ENCODE measurements at regions not wholly inside any gene's neighbourhood (a gene's known extent, or its start where the extent isn't known, plus 50 kb on each side); places are given as distances from the start of the nearest gene placed in this dataset.

DNA sequence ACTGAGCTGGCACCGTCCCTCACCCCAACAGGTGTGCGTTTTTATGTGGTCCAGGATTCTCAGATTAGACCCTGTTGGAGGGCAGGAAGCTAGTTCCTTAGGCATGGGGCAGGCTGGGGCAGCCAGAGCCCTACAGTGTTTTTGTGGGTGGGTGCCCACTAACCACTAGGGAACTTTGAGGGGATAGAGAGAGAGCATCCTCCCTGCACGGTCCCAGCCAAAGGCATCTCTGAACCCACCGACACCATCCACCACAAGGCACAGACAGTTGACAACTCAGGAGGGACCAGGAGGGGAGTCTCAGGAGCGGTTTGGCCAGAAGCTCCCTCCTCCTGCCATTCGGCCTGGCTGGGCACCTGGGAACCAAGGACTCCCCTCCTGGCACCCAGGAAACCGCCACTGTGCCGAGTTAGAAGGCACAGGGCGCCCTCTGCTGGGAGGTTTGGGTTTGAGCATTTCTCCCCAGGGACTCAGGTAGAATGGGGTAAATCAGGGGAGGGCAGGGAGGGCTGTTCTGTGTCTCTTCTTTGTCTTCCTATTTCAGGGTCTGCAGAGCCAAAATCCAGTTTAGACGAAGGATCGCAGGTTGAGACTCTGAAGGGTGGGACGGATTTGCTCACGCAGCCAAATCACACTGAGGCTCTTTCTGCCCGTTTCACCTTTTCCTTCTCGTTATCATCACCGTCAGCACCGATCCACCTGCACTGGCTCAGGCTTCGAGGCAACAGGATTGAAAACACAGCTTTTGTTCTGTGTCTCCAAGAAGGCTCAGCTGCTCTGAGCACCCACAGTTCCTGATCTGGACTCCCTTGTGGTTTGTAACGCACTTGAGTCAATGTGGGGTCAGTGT lies 84.8 kb upstream of the COL13A1 start:
- DNase-seq = peak; percentile 76

GRCh38 chr10:69718951-69719350 lies 82.8 kb upstream of the COL13A1 start:
- DNase-seq = no peak

DNA sequence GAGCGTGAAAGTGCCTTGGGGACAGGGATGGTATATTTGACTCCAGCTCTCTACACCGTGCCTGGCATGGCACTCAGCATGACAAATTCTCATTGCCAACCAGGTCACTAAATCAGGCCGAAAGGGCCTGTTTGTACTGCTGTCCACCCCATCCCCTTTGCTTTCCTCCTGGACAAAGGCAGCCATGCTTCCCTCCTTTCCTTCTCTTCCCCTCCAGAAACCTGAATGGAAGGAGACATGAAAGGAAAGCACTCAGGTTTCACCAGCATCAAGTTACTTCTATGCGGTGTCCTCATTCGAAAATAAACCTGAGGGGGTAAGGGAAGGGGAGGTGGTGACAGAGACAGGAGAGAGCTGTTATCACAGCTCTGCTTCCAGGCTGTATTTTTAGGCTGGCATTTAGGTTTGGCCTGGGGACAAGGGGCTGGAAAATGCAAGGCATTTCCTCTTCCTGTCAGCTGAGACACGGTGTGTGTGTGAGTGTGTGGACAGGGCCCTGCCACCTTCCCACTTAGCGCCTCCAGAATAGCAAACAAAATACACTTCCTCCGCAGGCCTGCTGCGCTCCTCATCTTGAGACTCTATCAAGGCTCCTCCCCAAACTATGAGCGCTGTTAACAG lies 79.9 kb upstream of the COL13A1 start:
- DNase-seq = no peak

DNA sequence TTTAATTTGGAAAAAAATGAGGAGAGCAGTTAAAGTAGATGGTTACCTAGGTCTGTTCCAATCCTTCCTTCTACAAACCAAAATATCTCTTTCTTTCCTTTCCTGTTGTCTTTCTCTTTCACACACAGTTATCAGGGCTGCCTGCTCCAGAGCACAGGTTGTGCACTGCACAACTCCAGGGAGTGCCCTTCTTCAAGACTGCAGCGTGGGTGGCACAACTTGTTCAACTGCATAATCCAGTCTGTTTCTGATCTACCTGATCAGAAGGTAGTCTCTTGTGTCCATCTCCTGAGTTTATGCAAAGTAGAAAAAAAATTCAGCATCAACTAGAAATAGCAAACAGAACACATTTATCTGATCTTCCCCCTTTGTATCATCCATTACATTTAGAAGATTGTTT lies 78.1 kb upstream of the COL13A1 start:
- no peak for DNase-seq

DNA sequence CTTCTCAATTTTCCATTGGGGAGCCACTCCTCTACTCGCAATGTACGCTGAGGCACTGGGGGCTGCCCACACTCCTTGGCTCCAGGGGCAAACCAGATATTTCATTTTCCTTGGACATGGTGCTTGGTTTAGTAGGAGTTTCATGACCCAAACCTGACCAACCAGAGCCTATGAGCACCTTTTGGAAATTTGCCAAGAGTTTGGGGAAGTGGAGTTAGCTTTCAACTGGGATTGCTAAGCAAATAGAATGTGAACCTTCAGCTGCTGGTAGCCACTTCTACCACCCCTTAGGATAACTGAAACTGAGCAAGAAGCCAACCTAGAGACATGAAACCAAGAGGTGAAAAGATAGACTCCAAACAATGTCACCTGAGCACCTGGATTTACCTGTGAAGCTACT lies 74.9 kb upstream of the COL13A1 start:
- no peak for DNase-seq

DNA sequence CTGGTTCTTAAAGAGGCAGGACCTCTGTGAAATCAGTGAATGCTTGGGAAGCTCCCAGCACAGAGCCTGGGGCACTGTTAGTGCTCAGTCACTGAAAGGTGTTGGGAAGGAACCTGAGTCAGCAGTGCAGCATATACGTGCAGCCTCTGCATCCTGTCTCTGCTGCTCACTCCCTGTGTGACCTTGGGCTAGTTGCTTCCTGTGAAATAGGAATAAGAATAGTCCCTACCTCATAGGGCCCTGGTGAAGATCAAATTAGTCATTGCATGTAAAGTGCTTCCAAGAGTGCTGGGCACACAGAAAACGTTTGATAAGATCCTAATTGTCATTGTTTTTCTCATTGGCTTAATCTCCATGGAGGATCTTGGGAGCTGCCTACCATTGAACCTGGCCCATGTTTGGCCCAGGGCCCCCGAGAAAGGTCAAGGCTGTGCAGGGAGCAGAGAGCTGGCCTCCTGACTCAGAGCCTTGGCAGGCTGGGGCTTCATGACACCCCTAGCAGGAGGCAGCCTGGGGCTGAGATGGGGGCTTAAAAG lies 73.3 kb upstream of the COL13A1 start:
- no peak for DNase-seq

DNA sequence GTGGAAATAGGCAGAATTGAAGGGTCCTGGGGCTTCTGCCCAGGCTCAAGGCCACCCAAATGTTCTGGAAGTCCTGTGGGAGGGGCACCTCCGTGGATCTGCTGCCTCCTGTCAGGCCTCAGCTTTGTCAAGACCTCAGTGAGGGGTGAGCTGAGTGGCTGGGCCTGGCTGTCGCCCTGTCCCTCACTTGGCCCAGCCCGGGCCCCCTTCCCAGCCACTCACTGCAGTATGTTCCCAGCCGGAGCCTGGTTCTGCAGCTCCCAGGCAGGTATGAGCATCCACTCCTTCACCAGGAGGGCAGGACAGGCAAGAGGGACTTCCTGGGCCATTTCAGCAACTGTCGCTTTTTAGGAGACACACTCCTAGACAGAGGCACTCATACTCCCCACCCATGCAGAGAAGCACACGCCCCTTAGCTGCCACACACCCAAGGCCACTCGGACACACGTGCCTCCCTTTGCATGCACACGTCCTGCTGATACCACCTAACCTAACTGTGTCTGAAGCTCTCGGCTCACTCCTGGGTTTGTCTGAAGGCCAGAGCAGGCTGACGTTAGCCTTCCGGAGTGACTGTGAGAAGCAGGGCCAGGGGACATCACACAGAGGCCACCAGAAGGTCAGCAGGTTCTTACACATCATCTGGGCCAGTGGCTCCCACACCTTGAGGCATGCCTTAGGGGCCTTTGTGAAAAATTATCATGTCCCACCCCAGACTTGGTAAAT lies 72.2 kb upstream of the COL13A1 start:
- no peak for DNase-seq

GRCh38 chr10:69730251-69731156 lies 71.2 kb upstream of the COL13A1 start:
- no peak for DNase-seq

GRCh38 chr10:69731184-69731583 lies 70.5 kb upstream of the COL13A1 start:
- DNase-seq = no peak

DNA sequence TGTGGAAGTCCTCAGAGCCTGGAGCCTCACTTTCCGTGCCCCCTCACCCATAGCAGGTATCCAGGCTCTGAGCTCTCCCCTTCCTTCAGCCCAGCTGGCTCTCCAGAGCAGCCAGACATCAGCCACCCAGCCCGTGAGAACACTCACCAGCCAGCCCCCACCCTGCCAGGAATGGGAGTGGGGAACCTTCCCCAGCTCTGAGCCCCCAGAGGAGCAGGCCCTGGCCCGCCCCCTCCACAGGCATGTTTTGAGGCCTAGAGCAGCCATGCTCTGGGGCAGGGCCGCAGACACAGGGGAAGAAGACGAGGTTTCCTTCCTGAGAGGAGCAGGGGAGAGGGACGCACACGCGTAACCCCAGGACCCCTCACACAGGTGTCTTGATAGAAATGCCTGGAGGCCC lies 70.0 kb upstream of the COL13A1 start:
- DNase-seq = no peak

- DNase-seq = no peak
Observed at GRCh38 chr10:69732147-69732825, 69.4 kb upstream of the COL13A1 start.

DNA sequence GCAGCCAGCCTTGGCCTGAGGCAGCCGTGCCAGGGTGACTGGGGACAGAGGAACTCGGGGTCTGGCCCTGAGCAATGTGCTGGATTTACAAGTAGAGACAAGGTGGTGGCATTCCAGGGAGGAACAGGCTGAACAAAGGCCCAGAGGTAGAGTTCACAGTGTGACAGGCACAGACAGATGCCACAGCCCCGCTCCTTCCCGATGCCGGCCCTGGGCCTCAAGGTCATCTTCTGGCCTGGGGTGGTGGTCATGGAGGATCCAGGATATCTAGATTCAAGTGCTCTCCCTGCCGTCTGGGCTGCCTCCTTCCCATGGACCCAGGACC lies 68.9 kb upstream of the COL13A1 start:
- no peak for DNase-seq

DNA sequence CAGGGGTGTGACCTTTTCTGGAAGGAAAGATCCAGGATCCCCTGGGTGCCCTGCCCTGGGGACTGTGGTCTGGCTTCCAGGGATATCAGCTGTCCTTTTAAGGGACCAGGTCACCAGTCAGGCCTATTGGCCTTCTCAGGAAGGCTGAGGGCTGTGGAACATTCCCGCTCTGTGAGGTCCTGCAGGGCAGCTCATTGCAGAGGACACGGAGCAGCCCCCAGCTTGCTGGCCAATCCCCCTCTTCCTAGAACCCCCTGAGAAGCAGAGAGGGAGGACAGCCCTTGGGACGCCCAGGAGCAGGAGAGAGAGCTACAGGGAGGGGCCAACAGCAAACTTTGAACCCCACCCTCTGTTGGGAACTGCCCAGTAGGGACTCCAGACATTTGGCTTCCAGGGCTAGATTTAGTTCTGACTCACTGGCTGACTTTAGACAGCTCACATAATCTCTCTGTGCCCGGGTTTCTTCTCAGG lies 67.9 kb upstream of the COL13A1 start:
- DNase-seq = no peak

GRCh38 chr10:69734416-69734796 lies 67.3 kb upstream of the COL13A1 start:
- DNase-seq = no peak

DNA sequence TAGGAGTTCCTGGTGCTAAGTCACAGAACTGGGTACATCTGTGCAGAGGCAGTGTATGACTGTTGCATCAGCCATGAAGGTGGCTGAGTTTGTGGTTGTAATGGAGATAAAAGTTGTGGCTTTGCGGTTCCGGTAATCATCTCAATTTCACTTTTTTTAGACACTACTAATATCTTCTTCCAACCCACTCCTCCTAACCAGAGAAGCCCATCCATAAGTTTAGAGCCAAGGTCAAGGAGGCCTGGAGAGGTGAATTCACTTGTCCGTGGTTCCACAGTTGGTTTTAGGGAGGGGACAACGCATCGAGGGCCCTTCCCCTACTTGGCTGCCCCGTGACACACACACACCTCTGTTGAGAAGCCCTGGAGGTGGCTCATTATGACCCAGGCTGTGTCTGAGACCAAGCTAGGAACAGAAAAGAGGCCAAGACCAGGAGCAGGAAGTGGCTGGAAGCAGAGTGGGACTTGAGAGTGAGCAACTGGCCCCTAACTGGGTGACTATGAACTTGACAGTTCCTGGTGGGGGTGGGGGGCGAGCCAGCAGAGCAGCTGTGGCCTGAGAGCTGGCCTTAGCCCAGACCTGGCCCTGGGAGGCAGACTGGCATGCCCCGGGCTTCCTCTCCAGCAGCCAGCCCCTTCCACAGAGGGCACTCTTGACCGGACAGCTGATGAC lies 66.8 kb upstream of the COL13A1 start:
- peak; percentile 45 for DNase-seq

DNA sequence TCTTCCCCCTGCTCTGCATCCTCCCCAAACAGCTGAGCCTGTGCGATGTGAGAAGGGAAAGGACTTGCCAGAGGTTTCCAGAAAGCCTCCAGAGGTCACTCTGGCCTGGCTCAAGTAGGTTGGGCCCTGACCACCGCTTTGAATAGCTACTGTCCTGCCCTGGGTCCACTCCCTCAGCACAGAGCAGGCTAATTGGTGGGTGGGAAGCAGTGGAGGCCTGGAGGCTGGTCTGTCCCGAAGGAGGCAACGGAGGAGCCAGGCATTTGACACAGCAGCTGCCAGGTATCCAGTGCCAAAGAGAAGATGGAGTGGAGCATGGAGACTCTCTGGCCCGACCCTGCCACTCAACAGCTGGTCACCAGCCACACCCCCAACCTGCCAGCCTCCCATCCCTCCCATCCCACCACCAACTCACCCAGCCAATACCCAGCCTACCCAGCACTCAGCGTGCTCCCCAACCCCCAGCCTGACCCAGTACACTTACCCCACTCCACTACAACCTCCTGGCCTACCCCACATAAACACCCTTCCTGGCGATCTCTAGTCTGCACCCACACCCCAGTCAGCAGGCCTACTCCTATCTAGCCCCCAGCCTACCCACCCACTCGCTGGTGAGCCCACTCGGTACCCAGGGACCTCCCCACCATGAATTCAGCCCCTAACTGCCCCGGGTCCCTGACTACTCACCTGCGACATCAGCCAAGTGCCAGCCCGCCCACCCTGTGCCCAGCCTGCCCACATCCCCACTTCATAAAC lies 64.6 kb upstream of the COL13A1 start:
- DNase-seq = no peak

DNA sequence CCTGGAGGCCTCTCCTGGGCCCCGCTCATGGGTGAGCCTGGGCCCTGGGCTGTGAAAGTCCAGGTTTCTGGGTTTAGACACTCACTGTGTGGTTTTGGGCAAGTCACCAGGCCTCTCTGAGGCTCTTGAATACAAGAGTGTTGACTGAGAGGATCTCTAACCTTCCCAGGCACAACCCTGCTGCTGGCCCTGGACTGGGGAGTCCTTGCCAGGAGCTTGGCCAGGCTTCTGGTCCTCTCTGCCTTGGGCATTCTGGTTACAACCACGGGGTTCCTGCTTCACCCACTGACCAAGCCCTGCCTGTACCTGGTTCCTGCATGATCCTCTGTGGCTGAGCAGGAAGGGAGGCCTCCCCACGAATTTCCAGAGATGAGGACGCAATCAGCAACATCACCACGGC lies 63.6 kb upstream of the COL13A1 start:
- DNase-seq = no peak

GRCh38 chr10:69738858-69739435 lies 62.8 kb upstream of the COL13A1 start:
- DNase-seq = no peak

GRCh38 chr10:69739634-69740033 lies 62.1 kb upstream of the COL13A1 start:
- no peak for DNase-seq

- no peak for DNase-seq
Observed at GRCh38 chr10:69740126-69740525, 61.6 kb upstream of the COL13A1 start.

Measured in hematopoietic multipotent progenitor cell treated with erythropoietin and hydrocortisone succinate and interleukin-3 and kit ligand, for 6 days (in vitro differentiated cells).